NCI-H1092 (cell line): ENCODE measurements at regions not wholly inside any gene's neighbourhood (a gene's known extent, or its start where the extent isn't known, plus 50 kb on each side); places are given as distances from the start of the nearest gene placed in this dataset.
A peak's percentile ranks its signal among the peaks of the same experiment; 100 is the strongest.

Source experiments
- DNase-seq: peaks from one replicate; lab custom pipeline; 2025; lab: John Stamatoyannopoulos, UW

DNA sequence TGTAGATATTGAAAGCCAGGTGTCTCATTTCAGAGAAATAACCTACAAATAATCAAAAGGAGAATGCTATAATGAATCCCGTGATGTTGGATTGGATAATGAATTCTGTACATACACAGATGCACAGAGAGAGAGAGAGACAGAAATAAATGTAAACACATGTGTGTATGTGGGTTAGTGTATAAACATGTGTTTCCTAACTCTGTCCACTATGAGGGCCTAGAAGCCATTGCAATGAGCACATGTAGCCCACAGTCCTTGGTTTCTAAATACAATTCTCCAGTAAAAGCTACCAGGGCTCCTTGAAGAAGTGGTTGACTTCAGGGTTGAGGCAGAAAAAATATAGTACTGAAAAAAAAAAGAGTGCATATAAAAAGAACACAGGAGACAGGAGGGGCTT is 109.5 kb downstream of the INHBB start:
- DNase-seq = no peak

DNA sequence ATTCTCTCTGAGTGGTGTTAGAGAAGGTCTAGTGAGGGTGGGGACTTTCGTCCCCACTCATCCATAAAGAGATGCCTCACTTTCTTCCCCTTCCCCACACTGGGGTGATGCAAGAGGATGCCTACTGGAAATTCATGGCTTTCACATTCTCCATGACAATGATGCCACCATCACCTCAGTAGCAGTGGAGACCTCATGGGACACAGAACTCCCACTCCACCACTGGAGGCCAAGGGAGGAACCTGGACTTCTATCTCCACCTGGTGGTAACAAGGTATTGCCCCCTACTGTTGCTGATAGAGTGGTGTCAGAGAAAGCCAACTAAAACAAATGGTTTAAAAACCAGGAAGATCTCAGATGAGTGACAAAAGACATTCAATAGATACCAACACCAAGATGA is 110.9 kb downstream of the INHBB start:
- no peak for DNase-seq

DNA sequence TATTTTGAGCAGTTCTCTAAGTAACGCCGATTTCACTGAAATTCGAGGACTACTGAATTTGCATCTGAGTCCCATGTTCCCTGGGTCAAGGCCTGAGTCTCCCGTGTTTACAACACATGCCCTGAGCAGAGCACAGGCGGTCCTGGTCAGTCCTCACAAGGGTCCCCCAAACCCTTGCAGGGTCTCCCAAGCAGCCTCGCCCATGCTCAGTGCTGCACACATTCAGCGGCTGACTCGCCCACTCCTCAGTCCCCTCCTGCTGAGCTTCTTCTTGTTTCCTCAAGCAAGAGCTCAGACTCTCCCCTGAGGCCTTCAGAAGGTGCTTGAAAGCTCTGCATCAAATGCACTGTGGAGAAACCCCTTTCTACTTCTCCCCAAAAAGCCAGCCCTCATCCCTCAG is 114.6 kb downstream of the INHBB start:
- no peak for DNase-seq

DNA sequence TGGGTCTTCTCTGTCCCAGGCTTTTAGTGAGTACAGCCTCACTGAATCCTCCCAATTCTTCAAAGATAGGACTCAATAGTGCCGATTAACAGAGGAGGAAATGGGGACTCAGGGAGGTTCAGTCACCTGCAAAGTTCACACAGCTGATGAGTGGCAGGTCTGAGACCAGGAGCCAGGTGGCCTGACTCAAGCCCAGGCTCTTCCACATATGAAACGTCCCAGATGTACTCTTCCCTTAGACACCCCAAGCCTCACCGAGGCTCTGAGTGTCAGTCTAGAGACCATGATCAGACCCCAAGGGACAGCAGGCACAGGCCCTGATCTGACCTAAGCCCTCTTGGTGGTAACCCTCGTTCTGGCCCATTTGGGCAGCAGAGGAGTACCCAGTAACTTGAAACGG is 115.2 kb downstream of the INHBB start:
- no peak for DNase-seq

DNA sequence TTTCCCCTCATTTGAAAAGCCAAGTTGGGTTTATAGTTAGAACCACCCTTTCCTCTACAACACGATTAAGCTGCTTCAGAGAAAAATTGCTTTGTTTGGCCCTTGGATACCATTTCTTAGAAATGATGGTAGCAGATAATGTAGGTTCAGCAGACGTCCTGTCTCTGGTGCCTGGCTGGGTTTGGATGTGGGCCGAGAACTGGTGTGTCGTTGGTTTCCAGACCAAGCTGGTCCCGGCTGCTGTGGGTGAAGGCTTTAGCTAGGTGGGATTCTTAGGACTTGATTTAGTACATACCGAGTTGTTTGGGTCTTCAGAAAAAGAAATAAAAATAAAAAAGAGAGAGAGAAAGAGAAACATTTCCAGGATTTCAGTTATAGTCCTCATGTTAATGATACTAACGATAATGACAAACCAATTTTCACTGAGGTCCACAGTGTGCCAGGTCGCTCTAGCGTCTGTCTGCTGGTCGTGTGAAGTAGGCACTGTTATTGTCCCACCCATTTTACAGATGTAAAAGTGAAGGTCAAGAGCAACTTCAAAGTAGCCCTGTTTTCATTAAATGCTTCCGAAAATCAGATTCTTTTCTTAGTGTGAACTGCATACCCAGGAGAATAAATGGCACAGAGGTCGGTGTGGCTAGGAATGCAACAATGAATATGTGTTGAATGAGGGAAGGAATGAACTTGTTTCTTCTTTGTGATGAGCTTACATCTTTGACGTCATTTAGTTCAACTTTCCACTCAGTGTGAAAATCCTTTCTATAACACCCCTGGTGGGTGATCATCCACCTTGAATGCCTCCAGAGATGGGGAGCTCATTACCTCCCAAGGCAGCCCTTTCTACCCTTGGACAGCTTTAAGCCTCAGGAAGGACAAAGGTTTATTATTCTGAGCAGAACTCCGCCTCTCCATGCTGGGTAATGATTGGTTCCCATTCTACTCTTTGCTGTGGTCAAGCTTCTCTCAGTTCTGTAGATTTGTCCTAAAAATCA is 115.9 kb downstream of the INHBB start:
- no peak for DNase-seq

DNA sequence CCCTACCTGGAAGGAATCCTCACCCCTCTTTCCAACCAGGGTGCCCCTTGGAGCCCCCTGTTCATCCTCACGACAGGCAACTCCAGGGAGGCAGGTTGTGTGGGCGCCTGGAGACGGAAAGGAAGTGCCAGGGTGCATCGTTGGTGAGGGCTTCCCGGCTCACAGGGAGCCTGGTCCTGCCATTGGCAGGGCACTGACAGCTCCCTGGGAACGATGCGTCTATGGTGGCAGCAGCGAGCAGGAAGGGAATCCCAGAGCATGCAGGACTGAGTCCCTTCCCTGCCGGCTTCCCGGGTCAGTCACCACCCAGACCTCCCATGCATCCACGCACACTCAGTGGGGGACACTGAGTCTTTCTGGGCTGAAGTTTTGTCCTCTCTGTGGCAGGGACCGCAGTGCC is 117.6 kb downstream of the INHBB start:
- no peak for DNase-seq

DNA sequence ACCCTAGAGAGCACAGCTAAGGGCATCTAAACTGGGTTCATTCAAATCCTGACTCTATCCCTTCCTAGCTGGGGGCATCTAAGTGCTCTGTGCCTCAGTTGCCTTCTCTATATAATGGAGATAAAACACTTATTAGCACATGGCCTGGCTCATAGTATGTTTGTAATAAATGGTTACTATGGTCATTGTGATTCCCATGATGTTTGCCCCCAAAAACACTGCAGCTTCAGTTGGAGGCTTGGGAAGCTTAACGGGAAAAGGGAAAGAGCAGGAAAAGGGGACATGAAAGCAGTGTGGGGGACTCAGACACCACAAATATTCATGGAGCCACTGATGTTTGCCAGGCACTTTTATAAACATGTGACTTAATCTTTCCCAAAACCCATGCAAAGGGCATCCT is 118.1 kb downstream of the INHBB start:
- no peak for DNase-seq

DNA sequence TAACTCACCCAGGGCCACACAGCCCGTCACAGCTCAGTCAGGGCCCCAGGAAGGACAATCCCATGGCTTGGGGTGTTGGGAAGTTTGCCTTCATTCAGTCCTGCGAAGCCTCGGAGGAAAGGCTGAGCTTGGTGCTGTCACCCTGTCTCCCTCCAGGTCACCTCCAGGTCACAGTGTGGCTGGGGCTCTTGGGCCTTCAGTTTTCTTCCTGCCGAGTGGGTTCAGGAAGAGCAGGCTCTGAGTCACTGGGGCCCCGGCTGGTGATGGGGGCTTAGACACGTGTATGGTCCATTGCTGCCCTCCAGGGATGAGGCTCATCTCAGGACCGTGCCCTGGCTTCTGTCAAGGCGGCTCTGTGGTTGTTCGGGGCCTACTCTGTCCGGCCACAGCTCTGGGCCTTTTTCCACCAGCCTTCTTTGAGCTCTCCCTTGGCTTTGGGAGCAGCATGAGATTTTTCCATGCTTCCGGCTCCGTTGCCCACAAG is 118.6 kb downstream of the INHBB start:
- no peak for DNase-seq

DNA sequence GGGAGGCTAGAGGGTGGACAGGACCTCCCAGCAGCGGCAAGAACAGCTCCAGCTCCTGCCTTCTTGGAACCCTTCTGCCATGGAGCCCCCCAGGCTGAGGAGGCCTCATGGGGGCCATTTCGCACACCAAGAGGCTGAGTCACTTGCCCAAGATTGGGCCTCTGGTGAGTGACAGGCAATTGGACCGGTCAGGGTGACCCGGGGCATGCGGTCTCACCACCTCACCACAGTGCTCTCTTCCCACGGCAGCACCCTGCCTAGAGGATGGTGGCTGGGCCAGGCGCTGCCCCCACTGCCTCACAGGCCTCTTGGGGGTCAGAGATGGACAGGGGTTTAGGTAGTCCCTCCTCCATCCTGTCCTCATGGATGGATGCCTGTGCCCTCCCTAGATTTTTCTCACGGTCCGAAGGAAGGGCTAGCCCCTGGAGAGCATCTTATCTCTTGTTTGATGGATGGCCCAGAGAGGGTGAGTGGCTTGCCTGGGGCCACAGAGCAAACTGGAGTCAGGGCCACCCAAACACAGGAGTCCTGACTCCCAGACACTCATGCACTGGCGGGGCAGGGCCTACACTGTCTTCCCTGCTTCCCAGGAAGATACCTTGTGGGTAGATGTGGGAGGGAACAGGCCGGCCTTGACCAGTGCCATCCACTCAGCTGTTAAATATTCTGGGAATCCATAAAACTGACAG is 119.2 kb downstream of the INHBB start:
- DNase-seq = no peak

DNA sequence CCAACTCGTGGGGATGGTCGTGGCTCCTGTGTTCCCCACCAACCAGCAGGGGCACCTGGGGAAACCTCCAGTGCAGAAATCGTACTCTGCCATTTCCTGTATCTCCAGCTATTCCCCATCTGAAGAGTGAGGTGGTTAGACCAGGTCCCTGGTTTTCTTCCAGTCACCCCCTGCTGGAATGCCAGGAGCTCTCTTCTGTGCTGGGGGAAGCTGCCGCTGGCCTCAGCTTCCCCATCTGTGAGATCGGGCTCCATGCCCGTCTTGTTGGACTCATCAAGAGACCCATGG is 119.7 kb downstream of the INHBB start:
- DNase-seq = no peak

DNA sequence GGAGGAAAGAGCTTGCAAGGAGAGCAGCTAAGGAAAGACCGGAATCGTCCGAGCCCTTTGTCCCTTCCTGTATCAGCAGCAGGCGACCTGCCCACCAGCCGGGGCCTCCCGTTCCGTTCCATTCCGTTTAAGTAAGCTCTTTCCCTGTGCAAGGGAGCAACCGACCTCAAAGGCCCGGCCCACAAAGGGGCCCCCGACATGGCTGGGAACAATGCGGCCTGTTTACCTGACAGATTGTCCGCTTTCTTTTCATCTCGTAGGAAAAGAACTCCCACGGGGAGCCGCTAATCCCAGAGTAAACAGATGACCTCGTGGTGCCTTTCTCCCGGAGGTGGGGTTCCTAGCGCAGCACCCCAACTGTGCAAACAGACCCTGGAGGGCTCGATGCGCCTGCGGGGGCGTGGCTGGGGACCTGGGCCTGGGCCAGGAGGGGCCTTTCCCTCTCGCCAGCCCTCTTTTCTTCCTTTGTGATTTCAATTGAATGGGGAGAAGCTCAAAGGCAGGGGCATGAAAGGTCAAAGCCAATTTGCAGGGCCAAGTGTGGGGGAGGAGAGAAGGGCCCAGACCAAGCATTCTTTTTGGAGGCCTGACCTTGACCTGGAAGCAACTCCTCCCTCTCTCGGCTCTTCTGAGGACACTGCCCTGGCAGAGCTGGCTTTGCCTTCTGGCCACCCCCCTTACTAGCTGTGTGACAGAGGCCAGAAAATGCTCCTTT is 120.2 kb downstream of the INHBB start:
- DNase-seq = peak; percentile 81

DNA sequence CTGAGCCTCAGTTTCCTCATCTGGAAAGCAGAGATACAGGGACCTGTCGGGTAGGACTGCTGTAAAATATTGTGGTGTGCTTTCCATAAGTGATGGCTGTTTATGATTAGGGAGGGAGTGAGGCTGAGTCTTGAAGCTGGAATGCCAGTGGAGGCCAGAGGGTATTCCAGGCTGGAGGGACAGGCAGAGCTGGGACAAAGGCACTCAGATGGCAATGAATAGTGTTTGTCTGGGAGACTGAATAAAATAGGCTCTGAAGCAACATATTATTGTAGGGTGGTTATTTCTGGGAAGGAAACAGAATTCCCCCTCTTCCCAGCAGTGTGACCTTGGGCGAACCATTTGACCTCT is 120.7 kb downstream of the INHBB start:
- no peak for DNase-seq

DNA sequence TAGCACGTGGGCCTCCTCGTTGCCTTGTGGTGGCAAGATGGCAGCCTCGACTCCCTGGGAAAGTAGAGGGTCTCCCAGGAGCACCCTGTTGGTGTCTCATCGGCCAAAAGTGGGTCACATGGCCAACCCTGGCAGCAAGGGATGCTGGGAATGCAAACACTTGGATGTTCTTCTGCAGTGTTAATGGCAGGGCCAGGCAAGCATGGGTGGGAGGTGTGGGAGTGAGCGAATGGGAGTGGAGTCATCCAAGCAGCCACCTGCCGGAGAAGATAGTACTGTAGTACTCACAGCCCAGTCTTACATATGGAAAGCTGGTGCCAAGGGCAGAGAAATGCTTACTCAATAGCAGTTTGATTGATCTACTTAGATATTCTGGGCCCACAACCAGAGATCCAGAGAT is 122.2 kb downstream of the INHBB start:
- DNase-seq = no peak

DNA sequence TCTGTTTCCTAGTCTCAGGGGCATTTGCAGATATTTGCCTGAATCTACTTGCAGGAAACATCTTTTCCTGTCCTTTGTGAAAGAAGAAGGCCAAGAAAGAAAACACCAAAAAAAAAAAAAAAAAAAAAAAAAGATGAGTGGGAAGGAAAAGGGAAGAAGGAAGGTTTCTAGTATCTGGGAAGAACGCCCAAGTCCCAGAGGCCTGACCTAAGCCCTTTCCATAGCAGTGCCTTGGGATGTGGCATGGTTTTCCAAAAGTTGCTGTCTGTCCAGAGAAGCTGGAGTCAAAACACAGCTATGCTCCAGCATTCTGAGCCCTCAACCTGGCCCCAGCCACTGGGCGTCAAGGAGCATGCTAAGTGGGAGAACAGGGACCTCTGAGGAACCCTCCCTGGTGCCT is 123.5 kb downstream of the INHBB start:
- no peak for DNase-seq

DNA sequence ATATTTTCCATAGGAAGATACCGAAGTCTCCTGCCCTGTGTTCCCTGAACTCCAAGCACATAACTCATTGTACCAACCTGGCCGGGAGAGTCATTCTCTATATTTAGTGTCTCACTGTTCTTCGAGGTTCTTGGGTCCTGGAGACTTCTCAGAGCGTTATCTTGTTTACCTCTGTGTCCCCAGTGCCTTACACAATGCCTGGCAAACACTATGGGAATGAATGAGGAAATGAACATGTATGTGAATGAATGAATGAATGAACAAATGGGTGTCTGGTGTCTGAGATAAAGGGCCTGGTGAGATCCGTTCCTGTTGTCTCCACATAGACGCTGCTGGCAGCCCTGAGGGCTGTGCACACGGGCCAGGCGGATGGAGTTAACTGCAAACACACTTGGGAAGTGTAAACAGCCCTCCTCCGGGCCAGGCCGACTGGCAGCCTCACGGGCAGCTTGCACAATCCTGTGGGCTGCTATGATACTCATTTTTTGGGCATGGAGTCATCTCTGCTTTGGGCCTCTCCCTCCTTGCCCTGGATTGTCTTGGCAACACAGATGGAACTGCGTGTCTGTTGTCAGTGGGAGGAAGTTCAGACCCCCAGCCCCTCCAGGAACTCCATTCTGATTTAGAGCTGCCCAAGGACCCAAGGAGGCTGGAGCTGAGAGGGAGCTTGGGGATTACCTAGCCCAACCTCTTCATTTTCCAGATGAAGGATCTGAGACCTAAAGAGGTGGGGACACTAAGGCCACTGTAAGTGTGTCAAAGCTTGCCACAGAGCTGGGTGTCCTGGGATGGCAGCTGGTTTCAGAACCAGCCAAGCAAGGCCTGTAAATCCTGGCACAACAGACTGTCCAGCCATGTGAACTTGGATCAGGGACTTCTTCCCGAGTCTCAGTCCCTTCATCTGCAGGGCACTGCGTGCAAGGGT is 124.4 kb downstream of the INHBB start:
- DNase-seq = peak; percentile 2

DNA sequence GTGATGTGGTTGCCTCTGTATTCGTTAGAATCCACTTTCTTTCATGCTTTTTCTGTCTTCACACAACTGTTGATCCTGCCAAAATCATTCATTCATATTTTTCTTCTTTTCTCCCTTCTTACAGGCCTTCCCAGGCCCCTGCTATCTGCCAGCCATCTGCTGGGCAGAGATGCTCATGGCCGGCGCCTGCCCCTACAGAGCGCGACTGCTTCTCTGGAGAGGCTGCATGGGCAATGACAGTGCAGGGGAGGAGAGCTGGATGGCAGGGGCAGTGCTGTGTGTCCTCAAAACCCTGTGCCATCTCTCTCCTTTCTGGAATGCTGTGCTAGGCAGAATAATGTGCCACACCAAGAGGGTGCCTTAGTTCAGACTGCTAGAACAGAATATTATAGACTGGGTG is 125.2 kb downstream of the INHBB start:
- DNase-seq = no peak

DNA sequence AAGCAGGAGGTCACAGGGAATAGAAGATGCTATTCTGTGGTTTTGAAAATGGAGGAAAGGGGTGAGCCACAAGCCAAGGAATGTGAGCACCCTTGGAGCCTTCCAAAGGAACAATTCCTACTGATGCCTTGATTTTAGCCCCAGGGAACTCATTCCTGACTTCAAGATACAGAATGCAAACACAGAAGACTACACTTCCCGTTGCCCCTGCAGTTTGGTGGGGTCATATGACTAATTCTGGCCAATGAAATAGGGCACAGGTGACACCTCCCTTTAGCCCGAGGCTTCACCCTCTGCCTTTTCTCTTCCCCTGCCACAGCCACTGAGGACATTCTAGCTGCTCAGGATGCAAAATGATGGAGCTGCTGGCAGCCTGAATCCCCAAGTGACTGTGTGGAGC is 126.1 kb downstream of the INHBB start:
- no peak for DNase-seq

DNA sequence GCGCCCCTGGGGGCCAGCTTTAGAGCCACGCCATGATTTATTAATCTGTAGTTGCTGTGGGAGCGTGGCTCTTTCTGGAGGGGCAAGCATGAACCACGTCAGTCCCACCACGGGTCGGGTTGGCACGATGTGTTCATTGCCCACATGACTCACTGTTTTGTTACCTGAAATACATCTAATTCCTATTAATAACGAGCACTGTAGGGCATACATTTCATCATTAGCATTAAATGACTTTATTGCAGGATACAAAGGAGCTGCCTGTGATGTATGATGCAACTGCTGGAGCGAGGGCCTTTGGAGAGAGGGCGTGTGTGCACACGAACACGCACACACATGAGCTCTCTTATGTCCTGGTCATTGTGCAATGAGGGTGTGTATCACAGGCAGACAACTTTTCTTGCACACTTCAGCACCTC is 127.0 kb downstream of the INHBB start:
- DNase-seq = no peak

DNA sequence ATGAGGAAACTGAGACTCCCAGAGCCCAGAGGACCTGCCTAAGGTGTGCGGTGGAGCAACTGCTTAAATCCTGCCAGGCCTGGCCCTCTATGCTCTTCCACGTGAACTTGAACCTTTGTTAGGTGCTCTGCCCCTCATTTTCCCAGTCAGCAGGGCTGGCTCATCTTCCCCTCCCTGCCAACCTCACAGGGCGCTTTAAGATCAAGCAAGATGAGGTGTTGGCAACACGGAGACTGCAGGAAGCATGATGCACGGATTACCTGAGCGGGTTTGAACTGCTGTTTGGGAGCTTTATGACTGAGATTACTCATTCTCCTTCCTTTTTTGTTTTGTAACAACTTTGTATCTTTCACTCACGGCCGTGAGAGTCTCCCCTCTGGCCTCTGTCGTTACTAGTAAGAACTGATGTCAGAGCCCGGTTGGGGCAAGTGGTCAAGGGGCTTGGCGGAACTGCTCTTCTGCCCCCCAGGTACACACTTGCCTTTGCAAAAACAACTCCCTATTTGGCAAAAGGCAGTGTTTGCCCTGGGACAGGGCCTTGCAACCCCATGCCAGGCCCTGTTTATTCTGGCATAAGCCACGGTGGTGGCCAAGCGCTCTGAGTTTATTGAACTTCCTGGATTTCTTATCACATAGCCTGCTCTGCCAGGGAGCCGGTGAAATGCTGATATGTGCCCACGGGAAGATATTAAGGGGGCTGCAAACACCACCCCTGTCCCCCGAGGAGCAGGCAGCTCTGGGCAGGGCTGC is 127.8 kb downstream of the INHBB start:
- no peak for DNase-seq

DNA sequence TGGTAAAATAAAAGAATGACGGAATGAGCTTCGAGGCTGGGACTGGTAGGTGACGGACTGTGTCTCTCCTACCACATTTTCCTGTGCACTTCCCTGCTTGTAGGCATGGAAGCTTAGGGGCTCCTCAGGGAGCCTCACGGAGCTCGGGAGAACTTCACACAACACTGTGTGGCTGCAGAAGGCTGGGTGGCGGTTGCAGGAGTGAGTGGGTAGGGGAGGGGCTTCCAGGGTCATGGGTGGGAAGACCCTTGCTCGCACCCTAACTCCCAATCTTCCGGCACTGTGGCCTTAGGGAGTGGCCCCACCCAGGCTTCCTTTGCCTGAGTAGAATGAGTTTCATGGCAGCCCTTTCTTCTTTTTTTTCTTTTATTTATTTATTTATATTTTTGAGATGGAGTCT is 128.6 kb downstream of the INHBB start:
- DNase-seq = no peak

DNA sequence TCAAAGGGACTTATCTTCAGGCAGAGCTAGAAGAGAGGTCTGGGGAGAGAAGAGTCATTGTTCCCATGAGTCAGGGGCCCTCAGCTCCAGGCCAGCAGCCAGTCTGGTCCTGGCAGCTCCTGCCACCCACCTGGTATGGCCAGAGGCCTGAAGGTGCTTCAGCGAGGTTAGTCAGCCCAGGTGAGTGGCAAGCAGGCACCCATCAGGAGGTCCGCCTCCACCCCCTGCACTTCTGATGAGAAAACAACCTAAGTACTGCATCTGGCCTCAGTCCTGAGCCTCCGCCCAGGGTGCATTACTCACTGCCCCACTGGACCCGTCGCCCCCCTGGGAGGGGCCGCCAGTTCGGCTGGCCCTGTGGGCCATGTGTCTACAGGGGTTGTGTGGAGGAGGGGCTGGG is 130.2 kb downstream of the INHBB start:
- no peak for DNase-seq
